GM11168 (cell line): ENCODE measurements at regions not wholly inside any gene's neighbourhood (a gene's known extent, or its start where the extent isn't known, plus 50 kb on each side); places are given as distances from the start of the nearest gene placed in this dataset.
"Not testable (repeated sequence)": the region's sequence is repeated elsewhere in the genome, so short reads cannot be mapped to it uniquely, and the experiment has no call there.

Experiments
- in situ Hi-C: fragments of 300-500 bp; cut with MboI; formaldehyde crosslinking; loops from one replicate; pipeline ENCODE4 v1.12.0; 2022; ENCODE audit warnings: low sequenced_read_pairs; ENCODE audit not compliant: unreplicated experiment

- in situ Hi-C loops: no loop called here
Measured at GRCh38 chr9:118670011-118670953, 699.0 kb downstream of the BRINP1 start.

GRCh38 chr9:118674942-118675341, 694.3 kb downstream of the BRINP1 start:
- in situ Hi-C loops: no loop called here

GRCh38 chr9:118677936-118678653, 691.1 kb downstream of the BRINP1 start:
- in situ Hi-C loops: not testable (repeated sequence)

GRCh38 chr9:118686959-118687358, 682.3 kb downstream of the BRINP1 start:
- in situ Hi-C loops: loop anchor here (10.0 kb wide), 1 partner anchor 632 kb away; no protein-coding TSS in a partner anchor

GRCh38 chr9:118689280-118689679, 680.0 kb downstream of the BRINP1 start:
- in situ Hi-C loops: loop anchor here (10.0 kb wide), 1 partner anchor 634 kb away; no protein-coding TSS in a partner anchor

GRCh38 chr9:118692613-118693012, 676.6 kb downstream of the BRINP1 start:
- in situ Hi-C loops: no loop called here

- in situ Hi-C loops: no loop called here
Measured at GRCh38 chr9:118693645-118694044, 675.6 kb downstream of the BRINP1 start.

- in situ Hi-C loops: not testable (repeated sequence)
Measured at GRCh38 chr9:118695249-118695648, 674.0 kb downstream of the BRINP1 start.

- in situ Hi-C loops: no loop called here
Measured at GRCh38 chr9:118701985-118702384, 667.2 kb downstream of the BRINP1 start.

GRCh38 chr9:118711843-118712242, 657.4 kb downstream of the BRINP1 start:
- in situ Hi-C loops: no loop called here

- in situ Hi-C loops: no loop called here
Measured at GRCh38 chr9:118721276-118721675, 648.0 kb downstream of the BRINP1 start.

GRCh38 chr9:118721923-118722322, 647.3 kb downstream of the BRINP1 start:
- in situ Hi-C loops: no loop called here

GRCh38 chr9:118729981-118730380, 639.3 kb downstream of the BRINP1 start:
- in situ Hi-C loops: no loop called here

- in situ Hi-C loops: no loop called here
Measured at GRCh38 chr9:118732998-118733397, 636.2 kb downstream of the BRINP1 start.

GRCh38 chr9:118734696-118735095, 634.5 kb downstream of the BRINP1 start:
- in situ Hi-C loops: no loop called here

GRCh38 chr9:118736406-118736805, 632.8 kb downstream of the BRINP1 start:
- in situ Hi-C loops: no loop called here

GRCh38 chr9:118751077-118751847, 618.0 kb downstream of the BRINP1 start:
- in situ Hi-C loops: no loop called here

GRCh38 chr9:118751848-118752223, 617.4 kb downstream of the BRINP1 start:
- in situ Hi-C loops: no loop called here

- in situ Hi-C loops: no loop called here
Measured at GRCh38 chr9:118761016-118761790, 608.0 kb downstream of the BRINP1 start.

GRCh38 chr9:118767571-118767970, 601.7 kb downstream of the BRINP1 start:
- in situ Hi-C loops: no loop called here
